Prostate gland (tissue), 2 donors: ENCODE measurements at regions not wholly inside any gene's neighbourhood (a gene's known extent, or its start where the extent isn't known, plus 50 kb on each side); places are given as distances from the start of the nearest gene placed in this dataset.

Experiments used
- POLR2A ChIP-seq: fragments of 450-650 bp; IDR thresholded peaks from one replicate; pipeline ENCODE4 v1.6.1; 2016; ENCODE audit warnings: antibody characterized with exemption, mild to moderate bottlenecking
- TF ChIP-seq, protein P1 (sequence below), 4 experiments: fragments of 200-600 bp in 2 of 4; fragments of 450-650 bp in 2 of 4; sonication (generic) in 2 of 4; IDR thresholded peaks; 1 replicate in 3 of 4; 2 replicates in 1 of 4; pipeline ENCODE4 v1.5.1; 2016 to 2019; ENCODE audit warnings: antibody characterized with exemption in 4 of 4, mild to moderate bottlenecking in 2 of 4, moderate library complexity in 2 of 4

- TF ChIP-seq, protein P1, sequence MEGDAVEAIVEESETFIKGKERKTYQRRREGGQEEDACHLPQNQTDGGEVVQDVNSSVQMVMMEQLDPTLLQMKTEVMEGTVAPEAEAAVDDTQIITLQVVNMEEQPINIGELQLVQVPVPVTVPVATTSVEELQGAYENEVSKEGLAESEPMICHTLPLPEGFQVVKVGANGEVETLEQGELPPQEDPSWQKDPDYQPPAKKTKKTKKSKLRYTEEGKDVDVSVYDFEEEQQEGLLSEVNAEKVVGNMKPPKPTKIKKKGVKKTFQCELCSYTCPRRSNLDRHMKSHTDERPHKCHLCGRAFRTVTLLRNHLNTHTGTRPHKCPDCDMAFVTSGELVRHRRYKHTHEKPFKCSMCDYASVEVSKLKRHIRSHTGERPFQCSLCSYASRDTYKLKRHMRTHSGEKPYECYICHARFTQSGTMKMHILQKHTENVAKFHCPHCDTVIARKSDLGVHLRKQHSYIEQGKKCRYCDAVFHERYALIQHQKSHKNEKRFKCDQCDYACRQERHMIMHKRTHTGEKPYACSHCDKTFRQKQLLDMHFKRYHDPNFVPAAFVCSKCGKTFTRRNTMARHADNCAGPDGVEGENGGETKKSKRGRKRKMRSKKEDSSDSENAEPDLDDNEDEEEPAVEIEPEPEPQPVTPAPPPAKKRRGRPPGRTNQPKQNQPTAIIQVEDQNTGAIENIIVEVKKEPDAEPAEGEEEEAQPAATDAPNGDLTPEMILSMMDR (IDR thresholded peaks at IDR 0.05) = no peak
- no peak for TF ChIP-seq POLR2A
Observed at GRCh38 chr12:124386661-124387527, 92.0 kb downstream of the RFLNA start.
